IMR-90 (cell line): ENCODE measurements at regions not wholly inside any gene's neighbourhood (a gene's known extent, or its start where the extent isn't known, plus 50 kb on each side); places are given as distances from the start of the nearest gene placed in this dataset.

Experiments used
- ATAC-seq: fragments of 200-7000 bp; cut with Tn5 transposase; 2 replicates; pipeline ENCODE4 v1.9.1; 2020; ENCODE audit warnings: low read depth, mild to moderate bottlenecking, moderate library complexity
- BruUV-seq: library from RNA; stranded (reverse); fragments of 400-500 nt; replicated peaks from 2 replicates; lab custom pipeline; 2021; lab: Mats Ljungman, UMichigan
- CTCF ChIA-PET: fragments of 300-600 bp; formaldehyde crosslinking; extraction: SDS; loops from one replicate; lab custom pipeline; 2021; ENCODE audit warnings: antibody characterized with exemption; lab: Yijun Ruan, JAX
- POLR2A ChIA-PET: fragments of 300-600 bp; sonication (Branson Sonifier 250); formaldehyde crosslinking; loops from one replicate; lab custom pipeline; 2022; ENCODE audit warnings: antibody characterized with exemption; ENCODE audit not compliant: unreplicated experiment; lab: Charles Lee
- DNase-seq: peaks from one replicate; pipeline ENCODE4 v3.0.0; 2013
- H2AFZ ChIP-seq: replicated peaks from 2 replicates; pipeline ENCODE3; 2013; ENCODE audit warnings: low read length, mild to moderate bottlenecking; ENCODE audit not compliant: poor library complexity
- H2AK5ac ChIP-seq: 2 replicates; pipeline ENCODE4 v1.6.1; 2013; ENCODE audit warnings: low read depth, low read length, inconsistent platforms
- H2AK9ac ChIP-seq: replicated peaks from 2 replicates; pipeline ENCODE3; 2013; ENCODE audit warnings: mild to moderate bottlenecking, low read depth, low read length, moderate library complexity; ENCODE audit not compliant: poor library complexity
- H2BK120ac ChIP-seq: 2 replicates; pipeline ENCODE4 v1.6.1; 2013; ENCODE audit warnings: low read depth, low read length, inconsistent platforms
- H2BK15ac ChIP-seq: 3 replicates; pipeline ENCODE4 v1.6.1; 2013; ENCODE audit warnings: low read depth, low read length, inconsistent platforms
- H2BK20ac ChIP-seq: 2 replicates; pipeline ENCODE4 v1.6.1; 2013; ENCODE audit warnings: low read depth, mild to moderate bottlenecking, inconsistent platforms, low read length, moderate library complexity
- H2BK5ac ChIP-seq: 2 replicates; pipeline ENCODE4 v1.6.1; 2013; ENCODE audit warnings: mild to moderate bottlenecking, low read depth, low read length, inconsistent platforms; ENCODE audit not compliant: poor library complexity, severe bottlenecking
- H3K14ac ChIP-seq: replicated peaks from 2 replicates; pipeline ENCODE4 v1.6.1; 2013; ENCODE audit warnings: low read depth, low read length, inconsistent platforms
- H3K18ac ChIP-seq: 2 replicates; pipeline ENCODE4 v1.6.1; 2013; ENCODE audit warnings: low read depth, low read length, control low read depth
- H3K23ac ChIP-seq: 2 replicates; pipeline ENCODE4 v1.6.1; 2013; ENCODE audit warnings: low read depth, low read length, inconsistent platforms
- H3K27ac ChIP-seq: 2 replicates; pipeline ENCODE4 v1.5.1; 2013; ENCODE audit warnings: mild to moderate bottlenecking, control low read depth, low read length; ENCODE audit not compliant: insufficient read depth
- H3K27me3 ChIP-seq: 2 replicates; pipeline ENCODE4 v1.6.1; 2013; ENCODE audit warnings: low read length; ENCODE audit not compliant: control insufficient read depth, insufficient read depth
- H3K36me3 ChIP-seq: 2 replicates; pipeline ENCODE4 v1.6.1; 2013; ENCODE audit warnings: low read length, mixed read lengths; ENCODE audit not compliant: control insufficient read depth, insufficient read depth
- H3K4ac ChIP-seq: 2 replicates; pipeline ENCODE4 v1.6.1; 2013; ENCODE audit warnings: low read depth, low read length, inconsistent platforms
- H3K4me1 ChIP-seq: 2 replicates; pipeline ENCODE4 v1.6.1; 2013; ENCODE audit warnings: low read length, mixed read lengths; ENCODE audit not compliant: control insufficient read depth, insufficient read depth
- H3K4me2 ChIP-seq: 2 replicates; pipeline ENCODE4 v1.6.1; 2013; ENCODE audit warnings: low read depth, mild to moderate bottlenecking, control low read depth, low read length, moderate library complexity
- H3K4me3 ChIP-seq: 2 replicates; pipeline ENCODE4 v1.5.1; 2013; ENCODE audit warnings: low read depth, mild to moderate bottlenecking, control low read depth, low read length, moderate library complexity; ENCODE audit not compliant: insufficient read depth
- H3K56ac ChIP-seq: 2 replicates; pipeline ENCODE4 v1.6.1; 2013; ENCODE audit warnings: low read length, inconsistent platforms; ENCODE audit not compliant: insufficient read depth; ENCODE audit errors: extremely low read depth
- H3K79me1 ChIP-seq, 2 experiments: 2 replicates each; pipeline ENCODE4 v1.6.1; 2013; ENCODE audit warnings: low read length in 2 of 2, inconsistent platforms in 1 of 2, low read depth in 1 of 2
- H3K9ac ChIP-seq: 2 replicates; pipeline ENCODE4 v1.6.1; 2013; ENCODE audit warnings: low read depth, low read length, control low read depth
- H3K9me1 ChIP-seq: 2 replicates; pipeline ENCODE4 v1.6.1; 2013; ENCODE audit warnings: low read length, inconsistent platforms; ENCODE audit not compliant: insufficient read depth
- H3K9me3 ChIP-seq: 2 replicates; pipeline ENCODE4 v1.6.1; 2013; ENCODE audit warnings: low read length; ENCODE audit not compliant: control insufficient read depth, insufficient read depth
- H4K20me1 ChIP-seq: 2 replicates; pipeline ENCODE4 v1.6.1; 2013; ENCODE audit warnings: low read length, inconsistent platforms; ENCODE audit not compliant: insufficient read depth
- H4K5ac ChIP-seq: 2 replicates; pipeline ENCODE4 v1.6.1; 2013; ENCODE audit warnings: mild to moderate bottlenecking, low read depth, low read length, control low read depth
- H4K8ac ChIP-seq, 2 experiments: 2 replicates each; pipeline ENCODE4 v1.6.1; 2013; ENCODE audit warnings: low read depth in 2 of 2, low read length in 2 of 2, control low read depth in 1 of 2, inconsistent platforms in 1 of 2
- H4K91ac ChIP-seq: 2 replicates; pipeline ENCODE4 v1.6.1; 2013; ENCODE audit warnings: low read depth, low read length, inconsistent platforms; ENCODE audit not compliant: insufficient read depth
- CHD1 ChIP-seq: IDR thresholded peaks from 2 replicates; pipeline ENCODE4 v1.6.1; 2012; ENCODE audit warnings: low read depth, low read length, improper control_type of control experiment
- FOS ChIP-seq: fragments of 150-350 bp; IDR thresholded peaks from 2 replicates; pipeline ENCODE4 v1.6.1; 2016; ENCODE audit warnings: low read depth, low read length
- MAZ ChIP-seq: IDR thresholded peaks from 2 replicates; pipeline ENCODE4 v1.6.1; 2012; ENCODE audit warnings: low read depth, mild to moderate bottlenecking, low read length, improper control_type of control experiment, moderate library complexity, borderline replicate concordance
- MXI1 ChIP-seq: IDR thresholded peaks from 2 replicates; pipeline ENCODE4 v1.6.1; 2012; ENCODE audit warnings: low read depth, mild to moderate bottlenecking, low read length, moderate library complexity, borderline replicate concordance
- RAD21 ChIP-seq: IDR thresholded peaks from 2 replicates; pipeline ENCODE4 v1.6.1; 2012; ENCODE audit warnings: low read length, improper control_type of control experiment
- RCOR1 ChIP-seq: IDR thresholded peaks from 2 replicates; pipeline ENCODE4 v1.6.1; 2012; ENCODE audit warnings: mild to moderate bottlenecking, low read length, improper control_type of control experiment; ENCODE audit not compliant: insufficient replicate concordance
- RFX5 ChIP-seq: IDR thresholded peaks from 2 replicates; pipeline ENCODE4 v1.8.0; 2012; ENCODE audit warnings: low read depth, mild to moderate bottlenecking, low read length, moderate library complexity
- SMC3 ChIP-seq: fragments of 150-350 bp; IDR thresholded peaks from 2 replicates; pipeline ENCODE4 v1.6.1; 2016; ENCODE audit warnings: low read depth, mild to moderate bottlenecking, antibody characterized with exemption, low read length, moderate library complexity
- WGBS, 2 experiments: methylation state at CpG; one replicate each; pipeline versions ENCODE4 v1.1.5 to v1.1.7; 2013; ENCODE audit warnings: missing lambda C conversion rate in 2 of 2; ENCODE audit not compliant: insufficient read length in 1 of 2; ENCODE audit errors: extremely low coverage in 2 of 2; 5-methylcytosine and 5-hydroxymethylcytosine counted together
- dilution Hi-C: fragments of 300-500 bp; cut with HindIII; formaldehyde crosslinking; loops from one replicate; pipeline ENCODE4 v1.14.3; 2018; ENCODE audit warnings: low sequenced_read_pairs; ENCODE audit not compliant: unreplicated experiment
- in situ Hi-C: fragments of 300-500 bp; cut with MboI; formaldehyde crosslinking; loops from 3 replicates; pipeline ENCODE4 v1.14.3; 2019; ENCODE audit warnings: low sequenced_read_pairs, inconsistent platforms, mixed read lengths
- intact Hi-C: fragments of 100-400 bp; cut with micrococcal nuclease; formaldehyde crosslinking; loops from 2 replicates; pipeline ENCODE4 v1.10.0; 2022
- TF ChIP-seq, protein P1 (sequence below): fragments of 150-350 bp; IDR thresholded peaks from 2 replicates; pipeline ENCODE4 v1.6.1; 2017; ENCODE audit warnings: mild to moderate bottlenecking, antibody characterized with exemption, low read length, low read depth
- TF ChIP-seq, protein P2 (sequence below): fragments of 150-350 bp; IDR thresholded peaks from 2 replicates; pipeline ENCODE4 v1.6.1; 2016; ENCODE audit warnings: low read depth, mild to moderate bottlenecking, low read length, moderate library complexity, borderline replicate concordance

- TF ChIP-seq, protein P1, sequence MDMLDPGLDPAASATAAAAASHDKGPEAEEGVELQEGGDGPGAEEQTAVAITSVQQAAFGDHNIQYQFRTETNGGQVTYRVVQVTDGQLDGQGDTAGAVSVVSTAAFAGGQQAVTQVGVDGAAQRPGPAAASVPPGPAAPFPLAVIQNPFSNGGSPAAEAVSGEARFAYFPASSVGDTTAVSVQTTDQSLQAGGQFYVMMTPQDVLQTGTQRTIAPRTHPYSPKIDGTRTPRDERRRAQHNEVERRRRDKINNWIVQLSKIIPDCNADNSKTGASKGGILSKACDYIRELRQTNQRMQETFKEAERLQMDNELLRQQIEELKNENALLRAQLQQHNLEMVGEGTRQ = no peak
- TF ChIP-seq RFX5 (no peak), MAZ (no peak), SMC3 (no peak), RAD21 (no peak), RCOR1 (no peak), CHD1 (no peak), FOS (no peak), MXI1 (no peak)
- TF ChIP-seq, protein P2, sequence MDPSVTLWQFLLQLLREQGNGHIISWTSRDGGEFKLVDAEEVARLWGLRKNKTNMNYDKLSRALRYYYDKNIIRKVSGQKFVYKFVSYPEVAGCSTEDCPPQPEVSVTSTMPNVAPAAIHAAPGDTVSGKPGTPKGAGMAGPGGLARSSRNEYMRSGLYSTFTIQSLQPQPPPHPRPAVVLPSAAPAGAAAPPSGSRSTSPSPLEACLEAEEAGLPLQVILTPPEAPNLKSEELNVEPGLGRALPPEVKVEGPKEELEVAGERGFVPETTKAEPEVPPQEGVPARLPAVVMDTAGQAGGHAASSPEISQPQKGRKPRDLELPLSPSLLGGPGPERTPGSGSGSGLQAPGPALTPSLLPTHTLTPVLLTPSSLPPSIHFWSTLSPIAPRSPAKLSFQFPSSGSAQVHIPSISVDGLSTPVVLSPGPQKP = no peak
- Histone ChIP-seq H3K56ac (no peak overlapping the region), H3K4me3 (no peak overlapping the region), H4K91ac (no peak overlapping the region), H2AFZ (no peak overlapping the region), H3K4ac (no peak overlapping the region), H3K27me3 (peaks cover 31% of the 10 kb centered on the region), H2AK9ac (no peak overlapping the region), H3K9ac (no peak overlapping the region), H2BK120ac (no peak overlapping the region), H3K36me3 (no peaks in the 10 kb centered on the region), H4K20me1 (no peaks in the 10 kb centered on the region), H2AK5ac (no peak overlapping the region), H3K4me2 (no peak overlapping the region), H3K9me3 (peaks cover 5% of the 10 kb centered on the region; the same call in 1 of the 2 replicates), H2BK15ac (no peak overlapping the region), H3K23ac (no peak overlapping the region), H4K8ac (no peak overlapping the region), H3K4me1 (no peaks in the 10 kb centered on the region), H2BK20ac (no peak overlapping the region), H2BK5ac (no peak overlapping the region), H3K79me1 (no peaks in the 10 kb centered on the region), H3K14ac (no peak overlapping the region), H3K18ac (no peak overlapping the region), H3K27ac (no peak overlapping the region), H3K9me1 (no peaks in the 10 kb centered on the region), H4K5ac (no peak overlapping the region)
- BruUV-seq = no TSS peak
- ChIA-PET POLR2A (no interaction called here), CTCF (no interaction called here)
- intact Hi-C loops (no loop called here), in situ Hi-C loops (no loop called here), dilution Hi-C loops (no loop called here)
- WGBS, 2 experiments = no CpG with 5 or more reads among the region's 2 CpGs
- ATAC-seq (no peak), DNase-seq (no peak)
Measured at GRCh38 chr10:78109210-78109609, 75.5 kb downstream of the RPS24 start.
